H9 (cell line): ENCODE measurements at regions not wholly inside any gene's neighbourhood (a gene's known extent, or its start where the extent isn't known, plus 50 kb on each side); places are given as distances from the start of the nearest gene placed in this dataset.

Source experiments
- DNase-seq: peaks from one replicate; pipeline ENCODE4 v3.0.0-alpha.2; 2017
- H2AFZ ChIP-seq: one replicate; pipeline ENCODE4 v1.6.1; 2013; ENCODE audit warnings: mild to moderate bottlenecking, low read length, control low read depth, moderate library complexity
- H2AK5ac ChIP-seq: 2 replicates; pipeline ENCODE4 v1.6.1; 2013; ENCODE audit warnings: low read length, control low read depth, mixed read lengths; ENCODE audit not compliant: insufficient read length
- H2BK120ac ChIP-seq: one replicate; pipeline ENCODE4 v1.6.1; 2013; ENCODE audit warnings: low read depth, mild to moderate bottlenecking, low read length, control low read depth, inconsistent platforms; ENCODE audit not compliant: poor library complexity, severe bottlenecking
- H2BK12ac ChIP-seq: 2 replicates; pipeline ENCODE4 v1.6.1; 2013; ENCODE audit warnings: low read length, control low read depth, mixed read lengths, low read depth; ENCODE audit not compliant: insufficient read length
- H2BK15ac ChIP-seq: 2 replicates; pipeline ENCODE4 v1.6.1; 2013; ENCODE audit warnings: low read depth, low read length, control low read depth
- H2BK20ac ChIP-seq: one replicate; pipeline ENCODE4 v1.6.1; 2013; ENCODE audit warnings: low read depth, mild to moderate bottlenecking, low read length, control low read depth, inconsistent platforms; ENCODE audit not compliant: poor library complexity, severe bottlenecking
- H2BK5ac ChIP-seq: 2 replicates; pipeline ENCODE4 v1.6.1; 2013; ENCODE audit warnings: low read length, control low read depth, mixed read lengths; ENCODE audit not compliant: insufficient read length
- H3K14ac ChIP-seq: 2 replicates; pipeline ENCODE4 v1.6.1; 2013; ENCODE audit warnings: low read length, control low read depth; ENCODE audit not compliant: insufficient read depth
- H3K18ac ChIP-seq: 2 replicates; pipeline ENCODE4 v1.6.1; 2013; ENCODE audit warnings: low read depth, mild to moderate bottlenecking, mixed read lengths, low read length, control low read depth; ENCODE audit not compliant: insufficient read length
- H3K23ac ChIP-seq: 2 replicates; pipeline ENCODE4 v1.6.1; 2013; ENCODE audit warnings: low read length, control low read depth, mixed read lengths, low read depth; ENCODE audit not compliant: insufficient read length
- H3K23me2 ChIP-seq: 2 replicates; pipeline ENCODE4 v1.6.1; 2013; ENCODE audit warnings: low read depth, mild to moderate bottlenecking, mixed read lengths, low read length, control low read depth; ENCODE audit not compliant: insufficient read length, poor library complexity, severe bottlenecking
- H3K27ac ChIP-seq: 2 replicates; pipeline ENCODE4 v1.5.1; 2013; ENCODE audit warnings: low read length, control low read depth, mixed read lengths, low read depth; ENCODE audit not compliant: insufficient read length
- H3K27me3 ChIP-seq: 2 replicates; pipeline ENCODE4 v1.6.1; 2013; ENCODE audit warnings: low read length, control low read depth, inconsistent platforms; ENCODE audit not compliant: insufficient read depth
- H3K4ac ChIP-seq: 2 replicates; pipeline ENCODE4 v1.6.1; 2013; ENCODE audit warnings: low read depth, mild to moderate bottlenecking, control low read depth, inconsistent platforms, low read length, moderate library complexity
- H3K4me1 ChIP-seq: 2 replicates; pipeline ENCODE4 v1.6.1; 2013; ENCODE audit warnings: low read length, control low read depth, inconsistent platforms; ENCODE audit not compliant: insufficient read depth
- H3K4me2 ChIP-seq: 2 replicates; pipeline ENCODE4 v1.6.1; 2013; ENCODE audit warnings: low read length, control low read depth, mixed read lengths; ENCODE audit not compliant: insufficient read length, insufficient read depth
- H3K56ac ChIP-seq: 2 replicates; pipeline ENCODE4 v1.6.1; 2013; ENCODE audit warnings: low read depth, mild to moderate bottlenecking, mixed read lengths, low read length, control low read depth; ENCODE audit not compliant: insufficient read length
- H3K79me1 ChIP-seq: 2 replicates; pipeline ENCODE4 v1.6.1; 2013; ENCODE audit warnings: low read depth, mild to moderate bottlenecking, moderate library complexity, low read length, control low read depth, inconsistent platforms; ENCODE audit not compliant: insufficient read depth, poor library complexity, severe bottlenecking
- H3K79me2 ChIP-seq: 2 replicates; pipeline ENCODE4 v1.6.1; 2013; ENCODE audit warnings: low read length, control low read depth, inconsistent platforms; ENCODE audit not compliant: insufficient read depth
- H3K9ac ChIP-seq: 2 replicates; pipeline ENCODE4 v1.6.1; 2013; ENCODE audit warnings: low read length, control low read depth, mixed read lengths; ENCODE audit not compliant: insufficient read length; ENCODE audit errors: extremely low read depth
- H3K9me3 ChIP-seq: one replicate; pipeline ENCODE4 v1.6.1; 2013; ENCODE audit warnings: low read depth, low read length, inconsistent platforms; ENCODE audit not compliant: control insufficient read depth
- H3T11ph ChIP-seq: one replicate; pipeline ENCODE4 v1.6.1; 2013; ENCODE audit warnings: mild to moderate bottlenecking, low read length, control low read depth, inconsistent platforms
- H4K20me1 ChIP-seq: one replicate; pipeline ENCODE4 v1.6.1; 2013; ENCODE audit not compliant: control insufficient read depth, insufficient read length, insufficient read depth
- H4K5ac ChIP-seq: 2 replicates; pipeline ENCODE4 v1.6.1; 2013; ENCODE audit warnings: low read depth, mild to moderate bottlenecking, mixed read lengths, low read length, control low read depth; ENCODE audit not compliant: insufficient read length
- H4K8ac ChIP-seq: replicated peaks from 2 replicates; pipeline ENCODE4 v1.6.1; 2013; ENCODE audit warnings: low read length, control low read depth, mixed read lengths, low read depth; ENCODE audit not compliant: insufficient read length
- H4K91ac ChIP-seq: 2 replicates; pipeline ENCODE4 v1.6.1; 2013; ENCODE audit warnings: low read depth, mild to moderate bottlenecking, moderate library complexity, mixed read lengths, low read length, control low read depth; ENCODE audit not compliant: insufficient read length
- H3K27ac Mint-ChIP-seq, 3 experiments: 2 replicates in 2 of 3; 3 replicates in 1 of 3; pipeline ENCODE4 v1.8.0; 2020 to 2021; ENCODE audit warnings: mixed read lengths in 3 of 3, mild to moderate bottlenecking in 1 of 3, moderate library complexity in 1 of 3
- H3K27me3 Mint-ChIP-seq: 2 replicates; pipeline ENCODE4 v1.8.0; 2021; ENCODE audit warnings: low read depth, mild to moderate bottlenecking, moderate library complexity, mixed read lengths
- H3K36me3 Mint-ChIP-seq, 3 experiments: 2 replicates in 2 of 3; 3 replicates in 1 of 3; pipeline ENCODE4 v1.8.0; 2020 to 2021; ENCODE audit warnings: low read depth in 3 of 3, mixed read lengths in 3 of 3; ENCODE audit not compliant: insufficient read depth in 1 of 3
- H3K4me1 Mint-ChIP-seq, 2 experiments: 2 replicates each; pipeline ENCODE4 v1.8.0; 2020; ENCODE audit warnings: mixed read lengths in 2 of 2
- H3K4me3 Mint-ChIP-seq, 2 experiments: 2 replicates in 1 of 2; 3 replicates in 1 of 2; pipeline ENCODE4 v1.8.0; 2020 to 2021; ENCODE audit warnings: mild to moderate bottlenecking in 2 of 2, mixed read lengths in 2 of 2, moderate library complexity in 1 of 2
- H3K9me3 Mint-ChIP-seq, 2 experiments: 2 replicates in 1 of 2; 3 replicates in 1 of 2; pipeline ENCODE4 v1.8.0; 2020; ENCODE audit warnings: mild to moderate bottlenecking in 2 of 2, mixed read lengths in 2 of 2, moderate library complexity in 1 of 2
- CTCF ChIP-seq: fragments of 200-600 bp; sonication (generic); conservative IDR thresholded peaks from 3 replicates; pipeline ENCODE4 v1.8.0; 2021; ENCODE audit warnings: antibody characterized with exemption, mild to moderate bottlenecking
- WGBS: extraction: QIAGEN DNeasy Blood & Tissue Kit; methylation state at CpG from one replicate; pipeline ENCODE4 v1.1.7; 2013; ENCODE audit warnings: missing lambda C conversion rate, low lambda C conversion rate, mixed read lengths; ENCODE audit not compliant: insufficient read length; ENCODE audit errors: extremely low coverage; 5-methylcytosine and 5-hydroxymethylcytosine counted together

- no peak overlapping the region for H2BK12ac ChIP-seq
- Mint-ChIP-seq H3K9me3 (no peaks in the 10 kb centered on the region), H3K36me3 (no peaks in the 10 kb centered on the region; a peak in 1 of 7 replicates), H3K27me3 (peaks cover 2% of the 10 kb centered on the region), H3K4me3 (no peak overlapping the region), H3K27ac (no peak overlapping the region), H3K4me1 (peaks cover 0 to 3% of the 10 kb centered on the region in 2 experiments; a peak in 1 of 4 replicates)
- no peak for TF ChIP-seq CTCF
- H3K4me2 ChIP-seq = no peak overlapping the region
- H4K20me1 ChIP-seq = no peaks in the 10 kb centered on the region
- H2AK5ac ChIP-seq = no peak overlapping the region
- H4K91ac ChIP-seq = no peak overlapping the region
- no peak overlapping the region for H3K4ac ChIP-seq
- H3K14ac ChIP-seq = no peak overlapping the region
- H2BK120ac ChIP-seq = no peak overlapping the region
- no peaks in the 10 kb centered on the region for H3K9me3 ChIP-seq
- H3K18ac ChIP-seq = no peak overlapping the region
- no peak overlapping the region for H2AFZ ChIP-seq
- no peaks in the 10 kb centered on the region for H3K4me1 ChIP-seq
- H3T11ph ChIP-seq = no peak overlapping the region
- H2BK5ac ChIP-seq = no peak overlapping the region
- H3K27me3 ChIP-seq = no peaks in the 10 kb centered on the region
- no peak for DNase-seq
- H2BK15ac ChIP-seq = no peak overlapping the region
- H4K8ac ChIP-seq = no peak overlapping the region
- no peak overlapping the region for H3K9ac ChIP-seq
- H2BK20ac ChIP-seq = no peak overlapping the region
- H3K23me2 ChIP-seq = no peaks in the 10 kb centered on the region
- no peaks in the 10 kb centered on the region for H3K79me1 ChIP-seq
- no peaks in the 10 kb centered on the region for H3K79me2 ChIP-seq
- H3K23ac ChIP-seq = no peak overlapping the region
- no peak overlapping the region for H4K5ac ChIP-seq
- no CpG with 5 or more reads among the region's 1 CpG for WGBS
- no peak overlapping the region for H3K56ac ChIP-seq
- no peak overlapping the region for H3K27ac ChIP-seq
These were observed 300.1 kb upstream of the NCAM1 start for GRCh38 chr11:112661146-112661545.
